ENCODE measurements at regions not wholly inside any gene's neighbourhood (a gene's known extent, or its start where the extent isn't known, plus 50 kb on each side); places are given as distances from the start of the nearest gene placed in this dataset.
A peak's percentile ranks its signal among the peaks of the same experiment; 100 is the strongest.
"Not testable (repeated sequence)": the region's sequence is repeated elsewhere in the genome, so short reads cannot be mapped to it uniquely, and the experiment has no call there.

DNA sequence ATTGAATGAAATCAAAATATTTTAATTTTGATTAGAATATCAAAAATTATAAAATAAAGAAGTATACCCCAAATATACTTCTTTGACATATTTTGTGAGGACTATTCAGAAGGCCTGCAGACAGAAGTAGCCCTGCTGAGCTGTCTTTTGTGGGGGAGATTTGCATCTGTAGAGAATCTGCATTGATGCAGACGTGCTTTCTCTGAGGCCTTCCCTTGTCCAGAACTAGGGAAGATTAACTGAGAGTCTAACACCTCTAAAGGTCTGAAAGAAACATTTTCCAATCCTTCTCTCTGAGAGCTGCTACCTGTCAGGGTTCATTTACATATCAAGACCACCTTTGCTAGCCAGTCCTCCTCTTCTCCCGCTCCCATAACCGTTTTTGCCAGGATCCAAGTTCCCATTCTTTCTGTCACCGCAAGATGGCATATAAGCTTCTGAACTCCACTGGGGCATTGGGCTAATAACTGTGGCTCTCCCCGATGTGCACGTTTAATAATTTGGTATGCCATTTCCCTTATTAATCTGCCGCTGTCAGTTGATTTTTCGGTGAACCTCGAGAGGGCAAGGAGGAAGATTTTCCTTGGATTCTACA is 510.4 kb upstream of the CNTNAP5 start:
- no TSS peak for BruUV-seq (replicated peaks)
- Histone ChIP-seq H3K4me1 (ENCODE audit: insufficient read depth, low read length) (peaks cover 39% of the 10 kb centered on the region), H3K27me3 (ENCODE audit: low read length) (no peaks in the 10 kb centered on the region), H4K20me1 (ENCODE audit: low read length) (no peaks in the 10 kb centered on the region), H3K27ac (ENCODE audit: low read length) (no peak overlapping the region), H3K9me2 (replicated peaks; ENCODE audit: low read length) (no peaks in the 10 kb centered on the region), H3K36me3 (ENCODE audit: low read depth, low read length) (no peaks in the 10 kb centered on the region), H2AFZ (ENCODE audit: low read length) (no peak overlapping the region), H3K4me3 (ENCODE audit: low read length) (no peak overlapping the region), H3K79me2 (ENCODE audit: low read length) (no peaks in the 10 kb centered on the region), H3K9ac (ENCODE audit: low read length) (no peak overlapping the region), H3F3A (ENCODE audit: low read length, unreplicated experiment) (no peaks in the 10 kb centered on the region), H3K4me2 (ENCODE audit: low read length) (no peak overlapping the region), H3K9me3 (ENCODE audit: low read length) (no peaks in the 10 kb centered on the region)
- ChIA-PET POLR2A (ENCODE audit: unreplicated experiment) (no interaction called here), CTCF (no interaction called here)
- TF ChIP-seq EZH2phosphoT487 (IDR thresholded peaks at IDR 0.05; ENCODE audit: borderline replicate concordance, low read length) (no peak), EZH2 (IDR thresholded peaks at IDR 0.05; ENCODE audit: low read length, unreplicated experiment) (no peak)
- TF ChIP-seq, protein P1, sequence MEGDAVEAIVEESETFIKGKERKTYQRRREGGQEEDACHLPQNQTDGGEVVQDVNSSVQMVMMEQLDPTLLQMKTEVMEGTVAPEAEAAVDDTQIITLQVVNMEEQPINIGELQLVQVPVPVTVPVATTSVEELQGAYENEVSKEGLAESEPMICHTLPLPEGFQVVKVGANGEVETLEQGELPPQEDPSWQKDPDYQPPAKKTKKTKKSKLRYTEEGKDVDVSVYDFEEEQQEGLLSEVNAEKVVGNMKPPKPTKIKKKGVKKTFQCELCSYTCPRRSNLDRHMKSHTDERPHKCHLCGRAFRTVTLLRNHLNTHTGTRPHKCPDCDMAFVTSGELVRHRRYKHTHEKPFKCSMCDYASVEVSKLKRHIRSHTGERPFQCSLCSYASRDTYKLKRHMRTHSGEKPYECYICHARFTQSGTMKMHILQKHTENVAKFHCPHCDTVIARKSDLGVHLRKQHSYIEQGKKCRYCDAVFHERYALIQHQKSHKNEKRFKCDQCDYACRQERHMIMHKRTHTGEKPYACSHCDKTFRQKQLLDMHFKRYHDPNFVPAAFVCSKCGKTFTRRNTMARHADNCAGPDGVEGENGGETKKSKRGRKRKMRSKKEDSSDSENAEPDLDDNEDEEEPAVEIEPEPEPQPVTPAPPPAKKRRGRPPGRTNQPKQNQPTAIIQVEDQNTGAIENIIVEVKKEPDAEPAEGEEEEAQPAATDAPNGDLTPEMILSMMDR (conservative IDR thresholded peaks at IDR 0.05; ENCODE audit: low read depth, low read length), result no peak
- DNase-seq, result no peak
- intact Hi-C loops (cut with micrococcal nuclease), result loop anchor here (10.0 kb wide), 4 partner anchors 200 to 660 kb away; no protein-coding TSS in a partner anchor
- no peak for ATAC-seq

DNA sequence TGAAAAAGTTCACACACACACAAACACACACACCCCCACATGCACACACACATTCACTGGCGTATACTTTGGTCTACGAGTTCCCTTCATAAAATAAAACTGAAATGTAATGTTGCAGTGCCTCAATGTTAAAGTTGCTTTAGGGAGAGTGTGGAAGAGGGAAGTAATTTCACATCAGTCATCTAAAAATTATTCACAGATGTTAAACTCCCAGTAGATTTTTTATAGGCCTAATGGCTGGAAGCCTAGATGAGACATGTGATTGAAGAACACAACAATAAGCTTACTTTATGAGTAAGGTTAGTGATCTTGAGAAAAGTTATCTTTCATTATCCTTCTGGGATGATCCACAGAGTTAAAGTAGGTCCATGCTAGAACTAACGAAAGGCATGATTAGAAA is 506.7 kb upstream of the CNTNAP5 start:
- no peaks in the 10 kb centered on the region for H3K9me2 ChIP-seq (replicated peaks; ENCODE audit: low read length)
- BruUV-seq (replicated peaks), result no TSS peak
- intact Hi-C loops (cut with micrococcal nuclease), result loop anchor here (2.0 to 10.0 kb wide), 5 partner anchors 196 to 664 kb away; no protein-coding TSS in a partner anchor
- ATAC-seq, result peak; percentile 83
- CTCF ChIA-PET, result interaction anchor here (0.6 kb wide), 1 partner anchor 178 kb away, joined by 5 read pairs; no protein-coding TSS in a partner anchor
- H3F3A ChIP-seq (ENCODE audit: low read length, unreplicated experiment), result no peaks in the 10 kb centered on the region
- H3K79me2 ChIP-seq (ENCODE audit: low read length), result no peaks in the 10 kb centered on the region
- peak overlapping the region; percentile 38 for H3K4me2 ChIP-seq (ENCODE audit: low read length)
- TF ChIP-seq EZH2 (IDR thresholded peaks at IDR 0.05; ENCODE audit: low read length, unreplicated experiment) (no peak), EZH2phosphoT487 (IDR thresholded peaks at IDR 0.05; ENCODE audit: borderline replicate concordance, low read length) (no peak)
- H3K4me1 ChIP-seq (ENCODE audit: insufficient read depth, low read length), result peaks cover 39% of the 10 kb centered on the region
- POLR2A ChIA-PET (ENCODE audit: unreplicated experiment), result interaction anchor here (0.5 kb wide), 1 partner anchor 423 kb away, joined by 3 read pairs; no protein-coding TSS in a partner anchor
- DNase-seq, result peak; percentile 88
- no peak overlapping the region for H2AFZ ChIP-seq (ENCODE audit: low read length)
- H3K9me3 ChIP-seq (ENCODE audit: low read length), result no peaks in the 10 kb centered on the region
- H3K36me3 ChIP-seq (ENCODE audit: low read depth, low read length), result no peaks in the 10 kb centered on the region
- no peaks in the 10 kb centered on the region for H4K20me1 ChIP-seq (ENCODE audit: low read length)
- H3K27me3 ChIP-seq (ENCODE audit: low read length), result no peaks in the 10 kb centered on the region
- no peak overlapping the region for H3K9ac ChIP-seq (ENCODE audit: low read length)
- no peak overlapping the region for H3K4me3 ChIP-seq (ENCODE audit: low read length)
- H3K27ac ChIP-seq (ENCODE audit: low read length), result peak overlapping the region; percentile 56

DNA sequence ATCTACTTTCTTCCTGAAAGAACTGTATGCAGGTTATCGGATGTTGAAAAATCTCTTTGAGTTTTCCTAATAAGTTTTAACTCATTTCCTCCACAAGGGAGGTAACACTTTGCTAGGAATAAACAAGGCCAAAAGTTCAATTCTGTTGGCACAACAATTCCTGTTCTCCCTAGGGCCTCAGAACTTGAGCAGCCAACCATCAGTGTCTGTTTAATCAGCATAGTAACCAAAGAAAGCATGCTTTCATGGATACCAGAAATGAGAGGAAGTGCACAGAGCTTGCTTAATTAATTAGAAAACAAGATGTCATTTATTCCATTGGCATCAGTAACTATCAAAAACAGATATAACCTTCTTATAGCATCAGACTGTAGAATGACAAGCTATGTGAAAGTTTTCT is 503.2 kb upstream of the CNTNAP5 start:
- no peak overlapping the region for H3K4me3 ChIP-seq (ENCODE audit: low read length)
- H3K79me2 ChIP-seq (ENCODE audit: low read length), result no peaks in the 10 kb centered on the region
- H3K4me1 ChIP-seq (ENCODE audit: insufficient read depth, low read length), result peaks cover 30% of the 10 kb centered on the region
- no peak overlapping the region for H3K9ac ChIP-seq (ENCODE audit: low read length)
- H3K9me3 ChIP-seq (ENCODE audit: low read length), result no peaks in the 10 kb centered on the region
- H3K36me3 ChIP-seq (ENCODE audit: low read depth, low read length), result no peaks in the 10 kb centered on the region
- ATAC-seq (no peak), DNase-seq (no peak)
- TF ChIP-seq, protein P1 (conservative IDR thresholded peaks at IDR 0.05; ENCODE audit: low read depth, low read length), result no peak
- TF ChIP-seq EZH2 (IDR thresholded peaks at IDR 0.05; ENCODE audit: low read length, unreplicated experiment) (no peak), EZH2phosphoT487 (IDR thresholded peaks at IDR 0.05; ENCODE audit: borderline replicate concordance, low read length) (no peak)
- ChIA-PET POLR2A (ENCODE audit: unreplicated experiment) (no interaction called here), CTCF (no interaction called here)
- no peak overlapping the region for H3K27ac ChIP-seq (ENCODE audit: low read length)
- intact Hi-C loops (cut with micrococcal nuclease), result no loop called here
- no peaks in the 10 kb centered on the region for H3K27me3 ChIP-seq (ENCODE audit: low read length)
- H3F3A ChIP-seq (ENCODE audit: low read length, unreplicated experiment), result no peaks in the 10 kb centered on the region
- H3K9me2 ChIP-seq (replicated peaks; ENCODE audit: low read length), result no peaks in the 10 kb centered on the region
- no peak overlapping the region for H2AFZ ChIP-seq (ENCODE audit: low read length)
- H3K4me2 ChIP-seq (ENCODE audit: low read length), result no peak overlapping the region
- no TSS peak for BruUV-seq (replicated peaks)
- no peaks in the 10 kb centered on the region for H4K20me1 ChIP-seq (ENCODE audit: low read length)

DNA sequence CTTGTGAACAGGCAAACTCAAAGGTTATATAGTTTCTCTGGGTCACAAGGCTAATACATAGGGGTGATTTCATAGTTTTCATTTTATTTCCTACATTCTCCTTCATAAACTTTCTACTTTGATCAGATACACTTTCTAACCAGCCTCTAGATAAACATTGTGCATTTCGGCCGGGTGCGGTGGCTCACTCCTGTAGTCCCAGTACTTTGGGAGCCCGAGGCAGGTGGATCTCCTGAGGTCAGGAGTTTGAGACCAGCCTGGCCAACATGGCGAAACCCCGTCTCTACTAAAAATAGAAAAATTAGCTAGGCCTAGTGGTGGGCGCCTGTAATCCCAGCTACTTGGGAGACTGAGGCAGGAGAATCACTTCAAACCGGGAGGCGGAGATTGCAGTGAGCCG is 502.6 kb upstream of the CNTNAP5 start:
- H3K4me3 ChIP-seq (ENCODE audit: low read length); intact Hi-C loops (cut with micrococcal nuclease); BruUV-seq (replicated peaks); H3K9ac ChIP-seq (ENCODE audit: low read length); H4K20me1 ChIP-seq (ENCODE audit: low read length); H3K9me3 ChIP-seq (ENCODE audit: low read length); H3K27ac ChIP-seq (ENCODE audit: low read length); H3K36me3 ChIP-seq (ENCODE audit: low read depth, low read length); H2AFZ ChIP-seq (ENCODE audit: low read length); H3K79me2 ChIP-seq (ENCODE audit: low read length); H3K4me2 ChIP-seq (ENCODE audit: low read length); POLR2A ChIA-PET (ENCODE audit: unreplicated experiment); DNase-seq; H3K27me3 ChIP-seq (ENCODE audit: low read length); ATAC-seq; H3F3A ChIP-seq (ENCODE audit: low read length, unreplicated experiment); H3K9me2 ChIP-seq (replicated peaks; ENCODE audit: low read length); CTCF ChIA-PET: not testable (repeated sequence)
- H3K4me1 ChIP-seq (ENCODE audit: insufficient read depth, low read length), result peaks cover 25% of the 10 kb centered on the region

Measured in PC-3 (cell line).